GM23338 (cell line): ENCODE measurements at regions not wholly inside any gene's neighbourhood (a gene's known extent, or its start where the extent isn't known, plus 50 kb on each side); places are given as distances from the start of the nearest gene placed in this dataset.

Experiments used
- ATAC-seq: fragments of 200-7000 bp; cut with Tn5 transposase; 3 replicates; pipeline ENCODE4 v1.9.1; 2020
- DNase-seq: peaks from one replicate; pipeline ENCODE4 v3.0.0-alpha.2; 2015; ENCODE audit warnings: low spot score
- H2AFZ ChIP-seq: fragments of 200-600 bp; sonication (generic); 2 replicates; pipeline ENCODE4 v1.8.0; 2016; ENCODE audit warnings: antibody characterized with exemption, mild to moderate bottlenecking, moderate library complexity
- H3F3A ChIP-seq: fragments of 200-600 bp; sonication (generic); replicated peaks from 2 replicates; pipeline ENCODE4 v1.8.0; 2017; ENCODE audit warnings: antibody characterized with exemption, mixed run types, low read depth
- H3K27ac ChIP-seq: fragments of 200-600 bp; sonication (generic); 2 replicates; pipeline ENCODE4 v1.6.1; 2016; ENCODE audit warnings: low read depth
- H3K27me3 ChIP-seq: fragments of 200-600 bp; sonication (generic); 2 replicates; pipeline ENCODE4 v1.8.0; 2016; ENCODE audit warnings: mild to moderate bottlenecking, mixed run types, moderate library complexity; ENCODE audit not compliant: insufficient read depth
- H3K36me3 ChIP-seq: fragments of 200-600 bp; sonication (generic); 2 replicates; pipeline ENCODE4 v1.8.0; 2016; ENCODE audit warnings: mild to moderate bottlenecking; ENCODE audit not compliant: insufficient read depth
- H3K4me1 ChIP-seq: fragments of 200-600 bp; sonication (generic); 2 replicates; pipeline ENCODE4 v1.8.0; 2016; ENCODE audit warnings: mild to moderate bottlenecking, moderate library complexity; ENCODE audit not compliant: insufficient read depth
- H3K4me2 ChIP-seq: fragments of 200-600 bp; sonication (generic); 2 replicates; pipeline ENCODE4 v1.7.1; 2017; ENCODE audit warnings: mixed run types
- H3K4me3 ChIP-seq: fragments of 200-600 bp; sonication (generic); 2 replicates; pipeline ENCODE4 v1.6.1; 2016; ENCODE audit warnings: mixed run types
- H3K79me2 ChIP-seq: fragments of 200-600 bp; sonication (generic); replicated peaks from 2 replicates; pipeline ENCODE4 v1.8.0; 2017; ENCODE audit warnings: mild to moderate bottlenecking; ENCODE audit not compliant: insufficient read depth
- H3K9me2 ChIP-seq: fragments of 200-600 bp; sonication (generic); 2 replicates; pipeline ENCODE4 v1.8.0; 2017; ENCODE audit not compliant: insufficient read depth
- H4K20me1 ChIP-seq: fragments of 200-600 bp; sonication (generic); replicated peaks from 2 replicates; pipeline ENCODE4 v1.8.0; 2017; ENCODE audit warnings: mild to moderate bottlenecking; ENCODE audit not compliant: insufficient read depth
- H3K27ac Mint-ChIP-seq: 2 replicates; pipeline ENCODE4 v1.8.0; 2020; ENCODE audit warnings: inconsistent platforms, mild to moderate bottlenecking, moderate library complexity, mixed read lengths
- H3K27me3 Mint-ChIP-seq: 3 replicates; pipeline ENCODE4 v1.8.0; 2022; ENCODE audit warnings: low read depth, mild to moderate bottlenecking, moderate library complexity, mixed read lengths, inconsistent platforms; ENCODE audit not compliant: insufficient read depth, poor library complexity
- H3K36me3 Mint-ChIP-seq: 3 replicates; pipeline ENCODE4 v1.8.0; 2021; ENCODE audit warnings: low read depth, mild to moderate bottlenecking, inconsistent platforms, moderate library complexity, mixed read lengths
- H3K4me1 Mint-ChIP-seq: 3 replicates; pipeline ENCODE4 v1.8.0; 2020; ENCODE audit warnings: mild to moderate bottlenecking, inconsistent platforms, mixed read lengths
- H3K4me3 Mint-ChIP-seq: 3 replicates; pipeline ENCODE4 v1.8.0; 2021; ENCODE audit warnings: moderate library complexity, mild to moderate bottlenecking, inconsistent platforms, mixed read lengths
- H3K9me3 Mint-ChIP-seq: 3 replicates; pipeline ENCODE4 v1.8.0; 2020; ENCODE audit warnings: moderate library complexity, mild to moderate bottlenecking, inconsistent platforms, mixed read lengths
- CREB1 ChIP-seq: fragments of 250-450 bp; sonication (Bioruptor Pico); IDR thresholded peaks from 2 replicates; pipeline ENCODE4 v1.5.0; 2020; ENCODE audit warnings: low read depth, mild to moderate bottlenecking, moderate library complexity
- CTCF ChIP-seq, 2 experiments: fragments of 200-600 bp in 1 of 2; sonication (generic) in 1 of 2; conservative IDR thresholded peaks; 2 replicates each; pipeline versions ENCODE4 v1.5.1 to v1.6.1; 2016 to 2017; ENCODE audit warnings: antibody characterized with exemption in 2 of 2, low read depth in 2 of 2, mild to moderate bottlenecking in 2 of 2, moderate library complexity in 1 of 2
- ETS1 ChIP-seq: IDR thresholded peaks from 2 replicates; pipeline ENCODE4 v1.6.1; 2016; ENCODE audit warnings: antibody characterized with exemption
- EZH2phosphoT487 ChIP-seq: fragments of 200-600 bp; sonication (generic); IDR thresholded peaks from one replicate; pipeline ENCODE4 v1.8.1; 2018; ENCODE audit warnings: antibody characterized with exemption; ENCODE audit not compliant: unreplicated experiment
- JUNB ChIP-seq: IDR thresholded peaks from one replicate; pipeline ENCODE4 v1.6.1; 2016; ENCODE audit warnings: antibody characterized with exemption; ENCODE audit not compliant: unreplicated experiment
- NANOG ChIP-seq: IDR thresholded peaks from 2 replicates; pipeline ENCODE4 v1.6.1; 2016; ENCODE audit warnings: antibody characterized with exemption, borderline replicate concordance
- POLR2AphosphoS5 ChIP-seq: IDR thresholded peaks from 2 replicates; pipeline ENCODE4 v1.6.1; 2016; ENCODE audit warnings: antibody characterized with exemption, low read depth
- REST ChIP-seq: IDR thresholded peaks from one replicate; pipeline ENCODE4 v1.6.1; 2018; ENCODE audit warnings: antibody characterized with exemption; ENCODE audit not compliant: unreplicated experiment
- STAT1 ChIP-seq: IDR thresholded peaks from one replicate; pipeline ENCODE4 v1.6.1; 2016; ENCODE audit warnings: antibody characterized with exemption; ENCODE audit not compliant: unreplicated experiment
- ZNF114 ChIP-seq: fragments of 250-450 bp; sonication (Bioruptor Pico); IDR thresholded peaks from 2 replicates; pipeline ENCODE4 v1.5.0; 2020; ENCODE audit warnings: mild to moderate bottlenecking, moderate library complexity
- ZNF462 ChIP-seq: fragments of 250-450 bp; sonication (Bioruptor Pico); IDR thresholded peaks from 2 replicates; pipeline ENCODE4 v1.5.0; 2020; ENCODE audit warnings: mild to moderate bottlenecking, moderate library complexity

- TF ChIP-seq REST: no peak
- TF ChIP-seq CTCF (conservative IDR thresholded peaks at IDR 0.05; ENCODE audit: low read depth in 2 of 2): no peak
- TF ChIP-seq EZH2phosphoT487: no peak
- TF ChIP-seq ETS1: no peak
- no peak for TF ChIP-seq JUNB
- no peak for TF ChIP-seq NANOG
- no peak for TF ChIP-seq ZNF114 (CRISPR knock-in tag)
- no peak for TF ChIP-seq STAT1
Observed at GRCh38 chr15:70379938-70380883, 282.5 kb upstream of the TLE3 start (continued).

GRCh38 chr15:70379134-70379533, 281.4 kb upstream of the TLE3 start:
- Mint-ChIP-seq H3K4me3 (no peak overlapping the region), H3K36me3 (no peaks in the 10 kb centered on the region; the same call in 2 of the 3 replicates), H3K4me1 (peaks cover 32% of the 10 kb centered on the region), H3K27me3 (peaks cover 4% of the 10 kb centered on the region), H3K9me3 (peaks cover 8% of the 10 kb centered on the region), H3K27ac (no peak overlapping the region)
- Histone ChIP-seq H3K27me3 (no peaks in the 10 kb centered on the region; the same call in none of the 2 replicates), H3K36me3 (no peaks in the 10 kb centered on the region), H3K79me2 (no peaks in the 10 kb centered on the region), H3K4me3 (no peak overlapping the region), H3F3A (no peaks in the 10 kb centered on the region), H3K27ac (no peak overlapping the region), H3K9me2 (peaks cover 6% of the 10 kb centered on the region; the same call in 1 of the 2 replicates), H3K4me1 (peaks cover 23% of the 10 kb centered on the region), H2AFZ (no peak overlapping the region), H3K4me2 (no peak overlapping the region), H4K20me1 (no peaks in the 10 kb centered on the region)
- no peak for DNase-seq
- no peak for ATAC-seq
- TF ChIP-seq CREB1 (CRISPR knock-in tag) (no peak), EZH2phosphoT487 (no peak), POLR2AphosphoS5 (no peak), ZNF114 (CRISPR knock-in tag) (no peak), ZNF462 (CRISPR knock-in tag) (no peak)
